Stimulated activated naive CD8-positive, alpha-beta T cell treated with anti-CD3 and anti-CD28 coated beads, Interleukin-15, Interleukin-2, amounts not matched to agents 100 U/mL and 50 U/mL, for 24 hours (primary cell): ENCODE measurements at regions not wholly inside any gene's neighbourhood (a gene's known extent, or its start where the extent isn't known, plus 50 kb on each side); places are given as distances from the start of the nearest gene placed in this dataset.

Experiments
- ATAC-seq: fragments of 150-1000 bp; cut with Tn5 transposase; one replicate; pipeline ENCODE4 v1.10.0; 2021
- DNase-seq: peaks from one replicate; pipeline ENCODE4 v3.0.0; 2021

GRCh38 chr7:28292834-28293526 is 112.4 kb upstream of the JAZF1 start:
- no peak for DNase-seq
- peak; percentile 82 for ATAC-seq

GRCh38 chr7:28293527-28293835 is 112.9 kb upstream of the JAZF1 start:
- ATAC-seq: no peak

DNA sequence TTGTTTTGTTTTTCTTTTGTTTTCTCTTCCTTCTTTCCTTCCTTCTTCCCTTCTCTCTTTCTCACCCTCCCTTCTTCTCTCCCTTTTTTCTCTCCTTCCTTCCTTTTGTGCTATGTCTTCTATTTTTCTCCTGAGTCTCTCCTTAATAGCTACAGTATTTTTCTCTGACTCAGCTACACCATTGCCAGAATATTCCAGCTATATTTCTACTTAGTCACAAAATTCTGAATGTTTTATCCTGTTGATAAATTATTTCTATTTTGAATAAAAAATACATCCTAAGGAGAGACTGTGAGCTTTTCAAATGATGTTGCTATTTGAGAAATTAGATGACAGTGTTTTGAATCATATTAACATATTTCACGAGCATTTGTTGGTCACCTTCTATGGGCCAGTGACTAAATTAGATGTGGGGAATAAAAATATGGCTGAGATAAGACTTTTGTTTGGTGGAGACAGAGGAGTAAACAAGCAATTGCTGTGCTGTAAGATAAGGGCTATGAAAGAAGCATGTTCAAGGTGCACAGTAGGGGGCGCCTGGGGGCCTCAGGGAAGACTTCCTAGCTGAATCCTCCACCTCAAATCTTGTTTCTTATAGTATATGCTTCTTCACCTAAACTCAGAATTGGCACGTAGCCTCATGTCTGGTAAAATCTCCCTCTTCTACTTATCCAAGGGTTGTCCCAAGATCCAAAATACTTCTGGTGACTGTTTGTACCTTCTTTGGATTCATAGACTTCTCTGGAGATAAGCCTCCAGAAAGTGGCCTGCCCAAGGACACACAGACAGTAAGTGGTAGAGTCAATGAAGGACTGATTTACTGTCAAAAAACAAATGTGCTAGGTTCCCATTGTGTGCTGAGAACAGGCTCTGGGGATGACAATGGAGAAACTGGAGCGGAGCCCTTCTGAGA is 115.5 kb upstream of the CREB5 start:
- DNase-seq: peak; percentile 66
- no peak for ATAC-seq

More at GRCh38 chr7:28293527-28293835, 112.9 kb upstream of the JAZF1 start:
- DNase-seq: no peak

DNA sequence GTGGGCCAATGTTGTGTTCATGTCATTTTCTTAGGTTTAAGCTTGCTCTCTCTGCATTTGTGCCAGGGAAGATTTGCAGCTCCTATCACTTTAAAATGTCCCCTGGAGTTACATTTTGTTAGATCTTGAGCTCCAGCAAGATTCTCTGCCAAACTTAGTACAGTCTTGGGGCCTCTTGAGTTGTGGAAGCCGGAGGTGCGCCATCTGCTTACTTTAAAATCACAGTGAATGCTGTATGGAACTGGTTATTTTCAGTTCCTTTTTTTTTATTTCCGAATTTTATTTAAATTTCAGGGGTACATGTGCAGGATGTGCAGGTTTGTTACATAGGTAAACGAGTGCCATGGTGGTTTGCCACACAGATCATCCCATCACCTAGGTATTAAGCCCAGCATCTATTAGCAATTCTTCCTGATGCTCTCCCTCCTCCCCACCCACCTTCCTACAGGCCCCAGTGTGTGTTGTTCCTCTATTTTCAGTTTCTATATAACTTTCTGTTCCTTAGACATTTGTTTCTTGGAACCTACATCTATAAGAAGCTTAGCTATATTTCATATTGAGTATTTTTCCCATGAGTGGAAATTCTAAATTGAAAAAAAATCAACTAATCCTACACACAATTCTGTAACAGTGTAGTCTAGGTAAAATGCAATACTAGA is 114.4 kb upstream of the CREB5 start:
- ATAC-seq (no peak), DNase-seq (no peak)

DNA sequence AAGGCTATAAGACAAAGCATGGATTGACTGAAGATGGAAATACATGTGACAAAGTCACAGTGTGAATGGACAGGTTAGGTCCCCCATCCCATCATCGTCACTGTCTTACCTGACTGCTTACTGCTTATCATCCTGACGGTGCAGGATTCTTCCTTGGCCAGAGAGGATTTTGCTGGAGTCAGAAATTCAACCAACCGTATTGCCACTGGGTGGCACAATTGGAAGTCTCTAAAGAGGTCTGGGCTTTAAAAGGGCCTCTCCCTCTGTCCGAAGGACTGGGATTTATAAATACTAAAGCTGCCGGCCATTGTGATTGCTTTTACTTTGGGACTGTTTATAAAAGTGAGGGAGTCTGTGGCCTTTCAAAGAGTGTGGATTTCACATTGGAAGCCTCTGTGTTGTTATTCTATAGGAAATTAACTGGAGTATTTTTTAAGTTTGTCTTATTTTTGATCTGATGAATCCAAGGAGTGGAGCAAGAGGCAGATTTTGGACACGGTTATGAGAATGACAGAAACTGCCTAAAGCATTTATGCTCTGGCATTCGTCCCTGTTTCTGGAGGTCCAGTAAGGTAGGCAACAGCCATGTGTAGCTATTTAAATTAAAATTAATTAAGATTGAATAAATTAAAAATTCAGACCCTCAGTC is 113.3 kb upstream of the CREB5 start:
- DNase-seq: no peak
- no peak for ATAC-seq

DNA sequence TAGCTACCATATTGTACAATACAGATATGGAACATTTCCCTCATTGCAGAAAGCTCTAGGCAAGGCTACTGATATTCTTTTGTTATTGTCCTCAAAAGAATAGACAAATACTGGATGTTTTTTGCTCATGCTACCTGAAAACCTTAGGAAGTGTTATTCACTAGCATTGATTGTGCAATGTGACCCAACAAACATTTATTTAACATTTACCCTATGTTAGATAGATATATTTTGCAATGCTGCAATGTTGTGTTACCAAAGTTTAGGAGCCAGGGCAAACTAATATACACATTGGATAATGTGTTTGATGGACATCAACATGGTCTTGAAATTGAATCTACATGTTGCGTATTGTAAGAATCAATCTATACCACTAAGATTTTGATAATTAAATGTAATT is 112.8 kb upstream of the CREB5 start:
- ATAC-seq (no peak), DNase-seq (no peak)

DNA sequence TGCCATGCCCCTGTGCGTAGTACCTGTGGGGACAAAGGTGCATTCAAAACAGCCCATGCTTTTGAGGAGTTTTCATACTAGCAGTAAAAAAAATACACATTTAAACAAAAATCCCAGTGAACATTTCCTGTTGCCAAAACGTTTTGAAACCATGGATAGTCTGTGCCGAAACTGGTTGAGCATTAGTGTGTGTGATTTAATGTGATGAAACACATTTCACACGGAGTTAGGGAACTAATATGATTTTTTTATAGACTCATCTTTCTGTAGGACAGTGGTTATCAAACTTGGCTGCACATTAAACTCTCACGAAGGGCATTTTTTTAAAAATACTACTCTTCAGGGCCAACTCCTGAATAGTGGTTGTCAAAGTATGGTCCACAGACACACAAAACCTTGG is 111.8 kb upstream of the CREB5 start:
- no peak for ATAC-seq
- no peak for DNase-seq

DNA sequence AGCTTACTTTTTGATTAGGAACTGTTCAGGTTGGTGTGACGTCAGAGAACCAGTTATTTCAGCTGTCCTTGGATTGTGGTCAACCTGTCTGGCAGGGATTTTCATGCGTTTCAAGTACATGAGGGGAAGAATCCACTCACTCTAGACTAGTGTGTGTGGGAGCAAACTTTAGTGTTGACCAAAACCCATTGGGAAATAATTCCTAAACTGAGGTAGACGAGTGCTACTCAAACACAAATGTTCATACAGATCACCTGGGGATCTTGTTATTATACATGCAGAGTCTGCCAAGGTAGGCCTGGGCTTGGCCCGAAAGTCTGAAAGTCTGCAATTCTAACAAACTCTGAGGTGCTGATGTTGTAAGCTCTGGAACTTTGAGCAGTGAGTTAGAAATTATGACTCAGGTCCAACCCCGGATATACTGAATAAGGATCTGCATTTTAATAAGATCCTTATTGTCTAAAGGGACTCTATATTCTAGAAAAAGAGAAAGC is 111.1 kb upstream of the CREB5 start:
- ATAC-seq (no peak), DNase-seq (no peak)

DNA sequence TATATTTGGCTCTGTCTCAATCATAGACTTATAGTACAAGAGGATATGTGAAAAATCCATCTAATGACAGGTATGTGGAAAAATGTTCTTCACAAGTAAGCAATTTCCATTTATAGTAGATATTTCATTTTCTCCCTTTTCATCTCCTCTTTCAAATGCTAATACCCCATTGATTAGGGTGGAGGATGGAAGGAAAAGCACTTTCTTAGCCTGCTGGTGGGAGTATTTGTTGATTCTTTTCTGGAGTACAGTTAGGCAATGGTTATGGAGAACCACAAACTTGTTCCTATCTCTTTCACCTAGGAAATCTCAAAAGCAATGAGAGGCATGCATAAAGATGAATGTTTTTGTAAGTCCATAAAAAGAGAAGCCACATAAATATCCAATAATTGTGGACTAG is 108.0 kb upstream of the CREB5 start:
- DNase-seq: no peak
- ATAC-seq: no peak

- no peak for ATAC-seq
- no peak for DNase-seq
Measured at GRCh38 chr7:28309704-28310459, 102.4 kb upstream of the CREB5 start.

DNA sequence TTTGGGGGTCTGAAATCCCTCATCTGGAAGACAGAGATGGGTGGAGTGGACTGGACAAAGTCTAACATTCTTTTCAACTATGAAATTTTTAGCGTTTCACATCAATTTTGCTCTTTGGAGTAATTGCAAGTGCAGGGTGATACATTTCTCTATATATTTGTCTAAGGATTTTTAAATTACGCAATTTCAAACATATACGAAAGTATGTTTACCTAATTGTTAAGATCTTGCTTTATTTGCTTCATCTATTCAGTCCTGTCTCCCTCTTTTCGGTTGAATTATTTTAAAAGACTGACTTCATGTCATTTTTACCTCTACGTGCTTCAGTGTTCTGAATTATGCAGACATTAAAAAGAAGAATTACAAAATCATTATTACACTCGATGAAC is 101.9 kb upstream of the CREB5 start:
- ATAC-seq (no peak), DNase-seq (no peak)

GRCh38 chr7:28311670-28312069 is 100.6 kb upstream of the CREB5 start:
- ATAC-seq (no peak), DNase-seq (no peak)

DNA sequence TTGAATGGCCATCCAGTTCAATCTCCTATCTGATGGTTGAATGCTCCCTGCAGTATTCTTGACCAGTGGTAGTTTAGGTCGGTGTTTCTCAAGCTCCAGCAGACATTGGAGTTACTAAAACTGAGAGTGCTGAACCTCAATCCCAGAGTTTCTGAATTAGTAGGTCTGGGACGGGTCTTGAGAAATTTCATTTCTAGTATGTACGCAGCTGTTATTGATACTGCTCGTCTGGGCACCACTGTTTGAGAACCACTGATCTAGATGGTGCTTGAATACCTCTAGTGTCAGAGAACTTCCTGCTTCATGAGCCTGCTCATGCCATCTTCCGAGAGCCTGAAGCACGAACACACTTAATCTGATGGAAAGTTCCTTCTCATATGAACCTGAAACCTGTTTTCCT is 99.4 kb upstream of the CREB5 start:
- no peak for ATAC-seq
- no peak for DNase-seq

- DNase-seq: no peak
- ATAC-seq: no peak
Measured at GRCh38 chr7:28314841-28315240, 97.5 kb upstream of the CREB5 start.

GRCh38 chr7:28315565-28316410 is 96.5 kb upstream of the CREB5 start:
- ATAC-seq (no peak), DNase-seq (no peak)

GRCh38 chr7:28316489-28316888 is 95.8 kb upstream of the CREB5 start:
- ATAC-seq (peak; percentile 56), DNase-seq (no peak)

DNA sequence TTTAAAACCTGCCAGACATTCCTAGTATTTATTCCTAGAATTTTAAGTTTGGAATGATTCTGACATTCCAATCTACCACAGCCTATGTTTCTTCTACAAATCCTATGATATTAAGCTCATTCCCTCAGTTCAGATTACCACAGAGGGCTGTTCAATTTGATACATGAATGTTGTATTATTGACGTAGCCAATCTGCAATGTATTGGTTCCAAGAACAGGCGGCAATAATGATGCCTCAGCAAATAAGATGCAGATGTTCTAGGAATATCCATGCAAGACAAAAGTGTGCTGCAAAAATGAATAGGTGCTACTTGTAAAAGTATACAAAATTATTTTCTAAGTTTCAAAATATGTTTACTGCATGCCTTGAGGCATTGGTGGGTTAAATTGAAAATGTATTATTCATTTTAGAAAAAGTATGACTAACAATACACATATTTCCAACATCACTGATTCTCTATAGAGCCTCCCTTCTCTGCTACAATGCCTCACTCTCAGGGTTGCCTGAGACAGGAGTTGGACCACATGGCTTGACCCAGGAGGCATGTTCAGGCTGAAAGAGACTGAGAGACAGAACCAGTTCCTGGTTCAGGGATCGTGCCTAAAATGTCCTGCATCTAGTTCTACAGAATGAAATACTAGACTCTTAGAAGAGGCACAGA is 94.1 kb upstream of the CREB5 start:
- ATAC-seq (no peak), DNase-seq (no peak)

- no peak for ATAC-seq
- DNase-seq: no peak
Measured at GRCh38 chr7:28323833-28324232, 88.5 kb upstream of the CREB5 start.

DNA sequence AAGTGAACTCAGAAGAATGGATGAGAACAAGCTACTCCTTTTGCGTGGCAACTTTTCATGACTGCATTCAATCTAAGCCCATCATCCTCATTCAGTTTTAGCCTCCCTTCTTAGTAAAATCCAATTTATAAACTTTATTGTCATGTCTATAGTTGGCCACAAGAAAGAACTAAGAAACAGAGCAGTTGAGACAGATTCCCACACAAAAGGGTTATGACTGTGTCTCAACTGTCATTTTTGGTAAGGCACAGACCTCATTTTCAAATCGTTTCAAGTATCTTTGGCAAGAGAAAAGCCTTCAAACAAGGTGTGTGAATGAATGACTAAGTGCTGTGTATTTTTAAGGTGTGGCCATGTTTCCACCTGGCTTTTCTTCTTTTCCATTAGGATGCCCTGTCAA is 84.2 kb upstream of the CREB5 start:
- ATAC-seq: peak; percentile 31
- DNase-seq: no peak
